HG03571 (cell line): ENCODE measurements at regions not wholly inside any gene's neighbourhood (a gene's known extent, or its start where the extent isn't known, plus 50 kb on each side); places are given as distances from the start of the nearest gene placed in this dataset.
"Not testable (repeated sequence)": the region's sequence is repeated elsewhere in the genome, so short reads cannot be mapped to it uniquely, and the experiment has no call there.

Experiments used
- ATAC-seq: cut with Tn5 transposase; IDR thresholded peaks from one replicate; pipeline ENCODE4 v1.9.1; 2021; ENCODE audit not compliant: unreplicated experiment

DNA sequence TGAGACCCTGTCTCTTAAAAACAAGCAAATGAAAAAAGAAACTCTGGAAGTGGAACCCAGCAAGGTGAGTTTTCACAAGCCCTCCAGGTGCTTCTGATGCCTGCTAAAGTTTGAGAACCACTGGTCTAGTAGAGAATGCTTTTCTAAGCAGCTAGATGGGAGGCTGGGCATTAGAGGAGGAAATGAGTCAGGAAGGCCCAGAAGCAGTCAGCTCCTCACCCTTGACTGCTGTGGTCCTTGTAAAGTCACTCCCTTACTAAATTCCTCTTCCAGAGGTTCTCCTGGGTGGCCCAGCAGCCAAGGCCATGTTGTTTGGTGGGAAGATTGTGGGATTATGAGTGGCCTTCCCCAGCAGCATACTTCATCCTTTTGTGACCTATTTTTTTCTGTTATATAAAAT, 52.0 kb upstream of the FYN start:
- ATAC-seq: no peak

DNA sequence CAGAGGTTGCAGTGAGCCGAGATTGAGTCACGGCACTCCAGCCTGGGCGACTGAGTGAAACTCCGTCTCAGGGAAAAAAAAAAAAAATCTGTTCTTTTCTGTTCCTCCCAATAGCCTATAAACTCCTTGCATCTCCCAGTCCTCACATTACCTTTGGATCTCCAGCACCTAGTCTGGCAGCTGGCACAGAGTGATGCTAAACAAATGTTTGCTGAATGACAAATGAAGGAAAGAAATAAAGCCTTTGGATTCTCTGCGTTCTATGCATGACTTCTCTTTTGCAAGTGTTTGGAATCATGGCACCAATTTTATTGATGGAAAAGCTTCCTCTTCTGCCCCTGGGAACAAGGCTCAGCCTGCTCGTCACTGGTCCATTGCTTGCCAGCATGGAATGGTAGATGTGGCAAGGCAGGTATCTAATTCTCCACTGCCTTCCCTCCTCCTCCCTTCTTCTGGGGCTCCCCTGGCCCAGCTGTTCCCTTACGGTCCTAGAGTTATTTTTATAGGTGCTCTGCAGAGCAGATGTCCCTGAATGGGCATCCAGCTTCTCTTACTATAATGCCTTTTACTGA, 53.6 kb upstream of the FYN start:
- ATAC-seq: no peak

DNA sequence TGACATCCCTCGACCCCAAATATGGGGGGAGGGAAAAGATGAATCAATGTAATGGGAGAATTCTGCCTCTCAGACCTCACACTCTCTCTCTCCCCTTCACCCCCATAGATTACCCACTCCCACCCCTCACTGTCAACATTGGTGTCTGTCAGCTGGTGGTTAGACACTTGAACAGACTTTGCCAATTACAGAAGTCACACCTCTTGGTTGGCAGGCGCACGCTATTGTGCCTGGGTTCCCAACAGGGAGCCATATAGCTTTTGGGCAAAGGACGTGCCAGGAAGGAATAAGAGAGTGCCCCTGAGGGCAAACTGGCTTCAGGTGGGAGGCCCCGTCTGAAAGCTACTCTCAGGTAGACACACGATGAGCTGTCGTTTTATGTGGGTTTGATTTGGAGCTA, 54.1 kb upstream of the FYN start:
- no peak for ATAC-seq

DNA sequence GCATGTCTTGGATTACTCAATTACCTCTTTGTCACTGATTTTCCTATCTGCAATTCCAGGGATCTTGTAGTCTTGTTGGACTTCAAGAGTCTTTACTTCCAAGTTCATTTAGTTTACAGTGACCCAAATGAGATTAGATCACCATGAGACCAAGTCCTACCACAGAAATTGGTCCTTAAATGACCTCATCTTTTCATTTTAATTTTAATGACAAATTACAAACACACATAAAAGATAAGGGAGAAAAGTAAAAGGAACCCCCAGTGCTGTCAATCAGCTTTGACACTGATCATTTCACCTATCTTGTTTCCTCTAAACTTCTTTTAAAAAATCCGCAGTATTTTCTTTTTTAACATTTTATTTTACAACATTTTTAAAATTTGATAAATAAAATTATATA, 54.9 kb upstream of the FYN start:
- no peak for ATAC-seq

DNA sequence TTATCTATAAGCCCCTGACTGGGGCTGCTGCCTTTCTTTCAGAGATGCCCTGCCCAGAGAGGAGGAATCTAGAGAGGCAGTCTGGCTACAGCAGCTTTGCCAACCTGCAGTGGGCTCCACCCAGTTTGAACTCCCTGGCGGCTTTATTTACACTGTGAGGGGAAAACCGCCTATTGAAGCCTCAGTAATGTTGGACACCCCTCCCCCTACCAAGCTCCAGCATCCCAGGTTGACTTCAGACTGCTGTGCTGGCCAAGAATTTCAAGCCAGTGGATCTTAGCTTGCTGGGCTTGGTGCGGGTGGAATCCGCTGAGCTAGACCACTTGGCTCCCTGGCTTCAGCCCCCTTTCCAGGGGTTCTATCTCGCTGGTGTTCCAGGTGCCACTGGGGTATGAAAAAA, 61.4 kb upstream of the FYN start:
- ATAC-seq: not testable (repeated sequence)

DNA sequence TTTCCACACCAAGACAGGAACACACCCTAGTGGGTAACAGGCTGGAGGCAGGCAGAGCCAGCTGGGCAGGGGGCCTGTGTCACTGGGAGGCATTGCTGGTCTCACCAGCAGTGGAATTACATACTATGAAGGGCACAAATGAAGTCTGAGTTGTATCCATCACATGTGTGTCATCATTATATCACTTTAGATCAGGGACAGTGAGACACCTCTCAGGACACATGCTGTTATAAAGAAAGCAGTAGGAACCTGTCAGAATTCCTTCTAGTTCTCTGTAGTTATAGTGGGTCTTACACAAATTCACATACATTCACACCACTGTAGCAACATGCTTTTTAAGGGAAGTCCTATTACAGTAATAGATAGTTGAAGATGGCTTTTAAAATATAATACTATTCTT, 63.5 kb upstream of the FYN start:
- ATAC-seq: no peak

DNA sequence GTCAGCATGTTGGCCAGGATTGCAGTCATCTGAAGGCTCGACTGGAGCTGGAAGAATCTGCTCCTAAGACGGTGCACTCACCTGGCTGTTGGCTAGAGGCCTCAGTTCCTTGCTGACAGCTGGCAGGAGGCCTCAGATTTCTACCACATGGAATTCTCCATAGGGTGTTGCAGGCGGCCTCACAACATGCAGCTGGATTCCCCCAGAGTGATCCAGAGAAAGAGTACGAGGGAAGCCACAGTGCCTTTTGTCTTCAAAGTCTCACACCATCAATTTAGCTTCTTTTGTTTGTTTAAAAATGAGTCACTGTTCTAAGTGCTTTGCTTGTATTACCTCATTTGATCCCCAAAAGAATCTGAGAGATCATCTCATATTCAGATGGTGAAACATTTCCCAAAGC, 65.5 kb upstream of the FYN start:
- no peak for ATAC-seq

DNA sequence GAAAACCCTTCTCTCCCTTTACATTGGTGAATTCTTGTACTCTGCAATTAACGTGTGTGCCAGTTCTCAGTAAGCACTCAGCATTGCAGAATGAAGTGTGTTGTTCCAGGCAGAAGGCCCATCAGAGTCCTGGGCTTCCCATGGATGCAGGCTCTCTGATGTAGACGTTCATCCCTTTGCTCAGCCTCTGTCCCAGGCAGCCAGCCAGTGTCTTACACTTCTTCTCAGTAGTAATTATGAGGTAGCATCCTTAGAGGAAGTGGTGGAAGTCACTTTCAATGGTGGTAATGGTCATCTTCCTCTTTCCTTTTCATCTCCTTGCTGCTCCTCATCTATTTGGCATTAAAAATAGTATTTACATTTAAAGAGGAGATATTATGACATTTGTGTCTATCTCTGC, 66.7 kb upstream of the FYN start:
- ATAC-seq: no peak

DNA sequence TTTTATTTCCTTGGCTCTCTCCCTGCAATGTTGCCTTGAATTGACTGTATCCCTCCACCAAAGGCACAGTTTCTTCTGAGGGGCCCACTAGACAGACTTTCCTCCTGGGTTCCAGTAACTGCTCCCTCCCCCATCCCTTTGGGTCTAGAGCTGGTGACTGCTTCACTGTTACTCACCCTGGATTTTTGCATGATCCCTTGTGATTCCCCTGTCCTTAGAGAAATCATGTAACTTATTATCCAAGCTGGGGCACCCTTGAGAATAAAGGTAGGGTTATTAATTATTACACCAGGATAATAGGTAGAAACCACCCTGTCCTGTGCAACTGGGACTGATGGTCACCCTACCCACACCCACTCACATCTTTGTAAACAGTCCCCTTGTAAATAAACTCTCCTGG, 67.5 kb upstream of the FYN start:
- no peak for ATAC-seq

DNA sequence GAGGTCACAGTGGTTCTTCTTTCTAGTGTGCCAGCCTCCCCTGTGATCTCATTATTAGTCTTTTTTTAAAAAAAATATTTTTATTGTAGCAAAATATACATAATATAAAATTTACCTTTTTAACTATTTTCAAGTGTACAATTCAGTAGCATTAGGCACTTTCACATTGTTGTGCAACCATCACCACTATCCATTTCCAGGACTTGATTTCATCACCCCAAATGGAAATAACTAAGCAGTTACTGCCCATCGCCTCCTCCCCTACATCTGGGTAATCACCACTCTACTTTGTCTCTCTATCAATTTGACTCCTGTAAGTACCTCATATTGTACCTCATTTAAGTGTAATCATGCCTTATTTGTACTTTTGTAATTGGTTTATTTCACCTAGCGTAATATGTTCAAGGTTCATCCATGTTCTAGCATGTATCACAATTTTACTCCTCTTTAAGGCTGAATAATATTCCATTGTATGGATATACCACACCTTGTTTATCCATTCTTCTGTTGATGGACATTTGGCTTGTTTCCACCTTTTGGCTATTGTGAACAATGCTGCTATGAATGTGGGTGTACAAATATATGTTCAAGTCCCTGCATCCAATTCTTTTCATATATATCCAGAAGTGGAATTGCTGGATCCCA, 68.6 kb upstream of the FYN start:
- ATAC-seq: no peak

DNA sequence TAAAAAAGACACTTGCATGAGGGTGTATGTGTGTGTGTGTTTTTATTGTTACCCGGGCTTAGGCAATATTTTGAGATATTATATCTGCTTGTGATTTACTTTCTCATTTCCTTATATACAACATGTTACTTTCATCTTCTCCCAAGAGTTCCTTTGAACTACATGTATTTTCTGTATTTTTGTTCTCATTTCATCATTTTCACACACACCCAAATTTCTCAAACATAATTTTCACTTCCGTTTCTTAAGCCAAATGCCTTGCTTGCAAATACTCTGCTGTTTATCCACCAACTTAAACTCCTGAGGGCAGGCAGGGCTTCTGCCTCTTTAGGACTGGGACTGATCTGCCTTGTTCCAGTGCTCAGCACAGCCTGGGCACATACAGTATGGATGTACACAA, 69.3 kb upstream of the FYN start:
- ATAC-seq: no peak

DNA sequence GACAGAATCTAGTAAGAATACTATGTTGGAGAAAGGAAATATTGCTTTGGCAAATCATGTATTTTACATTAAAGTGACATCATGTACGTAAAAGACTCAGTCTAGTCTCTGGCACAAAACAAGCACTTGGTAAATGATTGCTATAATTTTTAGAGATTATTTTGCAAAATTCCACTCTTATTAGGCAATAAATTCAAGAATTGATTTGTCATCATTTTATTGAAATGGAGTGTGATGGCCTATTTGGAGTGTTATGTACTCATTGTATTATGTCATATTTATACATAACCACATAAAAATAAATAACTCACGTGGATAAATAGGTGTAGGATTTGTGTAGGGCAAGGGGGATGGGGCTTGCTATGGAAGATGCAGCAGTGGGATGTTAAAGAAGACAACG, 70.0 kb upstream of the FYN start:
- no peak for ATAC-seq

DNA sequence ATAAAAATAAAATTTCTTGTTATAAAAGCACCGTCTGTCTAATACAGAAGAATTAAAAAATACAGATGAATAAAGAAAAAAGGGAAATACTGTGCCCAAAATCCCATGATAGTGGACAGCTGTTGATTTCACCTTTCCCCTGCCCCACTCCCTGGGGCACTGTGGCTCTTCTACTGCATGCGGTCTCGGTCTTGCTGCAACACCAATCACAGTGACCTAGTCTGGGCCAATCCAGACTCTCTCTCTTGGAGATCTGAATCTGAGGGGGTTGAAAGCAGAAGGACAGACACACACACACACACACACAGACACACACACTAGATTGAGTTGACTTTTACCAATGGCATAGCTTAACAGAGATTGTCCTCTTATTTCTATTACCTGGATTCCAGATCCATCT, 70.5 kb upstream of the FYN start:
- no peak for ATAC-seq

DNA sequence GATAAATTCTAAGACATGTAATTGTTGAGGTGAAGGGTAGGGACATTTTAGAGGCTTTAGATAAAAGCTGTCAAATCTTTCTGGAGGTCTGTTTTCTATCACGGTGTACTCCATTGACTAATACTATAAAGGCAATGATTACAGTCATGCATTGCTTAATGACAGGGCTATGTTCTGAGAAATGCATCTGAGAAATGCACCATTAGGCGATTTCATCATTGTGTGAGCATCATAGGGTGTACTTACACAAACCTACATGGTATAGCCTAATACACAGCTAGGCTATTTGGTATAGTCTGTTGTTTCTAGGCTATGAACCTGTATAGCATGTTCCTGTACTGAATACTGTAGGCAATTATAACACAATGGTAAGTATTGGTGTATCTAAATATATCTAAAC, 71.3 kb upstream of the FYN start:
- ATAC-seq: no peak

DNA sequence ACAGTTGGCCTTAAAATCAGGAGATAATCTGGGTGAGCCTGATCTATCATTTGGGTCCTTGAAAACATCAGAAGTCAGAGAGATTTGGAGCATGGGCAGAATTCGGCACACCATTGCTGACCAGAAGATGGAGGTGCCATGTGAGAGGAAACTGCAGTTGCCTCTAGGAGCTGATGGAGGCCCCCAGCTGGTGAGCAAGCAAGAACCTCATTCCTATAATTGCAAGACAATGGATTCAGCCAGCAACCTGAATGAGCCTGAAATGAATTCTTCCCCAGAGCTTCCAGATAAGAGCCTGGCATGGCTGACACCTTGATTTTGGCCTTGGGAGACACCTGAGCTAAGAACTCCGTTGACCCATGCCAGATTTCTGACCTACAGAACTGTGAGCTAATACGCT, 76.3 kb upstream of the FYN start:
- no peak for ATAC-seq

DNA sequence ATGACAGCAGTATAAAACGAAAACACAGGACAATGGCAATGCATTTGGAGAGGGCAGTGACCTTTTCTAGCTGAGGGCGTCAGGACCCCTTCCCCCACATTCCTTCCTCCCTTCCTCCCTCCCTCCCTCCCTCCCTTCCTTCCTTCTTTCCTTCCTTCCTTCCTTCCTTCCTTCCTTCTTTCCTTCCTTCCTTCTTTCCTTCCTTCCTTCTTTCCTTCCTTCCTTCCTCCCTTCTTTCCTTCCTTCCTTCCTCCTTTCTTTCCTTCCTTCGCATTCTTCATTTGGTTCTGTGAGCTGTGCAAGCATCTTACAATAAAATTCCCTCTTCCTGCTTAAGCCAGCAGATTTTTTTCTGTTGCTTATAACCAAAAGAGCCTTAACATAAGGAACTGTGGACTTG, 76.7 kb upstream of the FYN start:
- not testable (repeated sequence) for ATAC-seq

DNA sequence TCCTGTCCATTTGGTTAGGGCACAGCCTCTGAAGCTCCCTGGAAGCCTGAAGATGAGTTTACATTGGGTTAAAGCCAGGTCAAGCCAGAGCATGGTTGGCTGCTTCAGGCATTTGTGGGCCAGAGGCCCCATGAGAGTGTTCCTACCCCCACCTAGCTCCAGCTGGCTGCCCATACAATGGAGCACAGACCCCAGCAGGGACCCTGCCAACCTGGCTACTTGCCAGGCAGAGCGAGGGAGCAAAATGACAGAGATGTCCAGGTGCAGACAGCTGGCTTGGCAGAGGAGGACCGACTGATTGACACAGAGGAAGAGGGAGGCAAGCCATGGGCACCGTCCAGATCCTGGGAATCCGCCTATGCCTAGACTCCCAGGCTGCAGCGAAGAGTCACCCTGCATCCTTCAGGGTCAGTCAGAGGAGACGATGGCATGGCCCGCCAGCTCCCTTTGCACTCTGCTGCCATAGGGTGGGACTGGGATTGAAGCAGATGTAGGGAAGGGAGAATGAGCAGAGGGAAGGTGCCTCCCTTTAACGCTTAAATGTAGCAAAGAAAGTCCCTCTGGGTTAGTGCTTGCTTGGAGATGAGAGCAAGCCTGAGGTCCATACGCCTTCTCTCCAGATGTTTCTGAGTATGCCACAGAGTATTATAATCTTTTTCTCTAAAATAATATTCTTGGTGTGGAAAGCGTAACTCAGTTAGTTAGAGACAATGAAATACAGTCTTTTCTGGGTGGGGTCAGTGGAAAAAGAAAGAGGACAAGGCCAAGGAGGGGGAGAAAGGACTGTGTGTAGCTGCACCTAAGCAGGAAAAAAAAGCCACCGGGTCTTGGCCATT, 77.6 kb upstream of the FYN start:
- ATAC-seq: no peak

DNA sequence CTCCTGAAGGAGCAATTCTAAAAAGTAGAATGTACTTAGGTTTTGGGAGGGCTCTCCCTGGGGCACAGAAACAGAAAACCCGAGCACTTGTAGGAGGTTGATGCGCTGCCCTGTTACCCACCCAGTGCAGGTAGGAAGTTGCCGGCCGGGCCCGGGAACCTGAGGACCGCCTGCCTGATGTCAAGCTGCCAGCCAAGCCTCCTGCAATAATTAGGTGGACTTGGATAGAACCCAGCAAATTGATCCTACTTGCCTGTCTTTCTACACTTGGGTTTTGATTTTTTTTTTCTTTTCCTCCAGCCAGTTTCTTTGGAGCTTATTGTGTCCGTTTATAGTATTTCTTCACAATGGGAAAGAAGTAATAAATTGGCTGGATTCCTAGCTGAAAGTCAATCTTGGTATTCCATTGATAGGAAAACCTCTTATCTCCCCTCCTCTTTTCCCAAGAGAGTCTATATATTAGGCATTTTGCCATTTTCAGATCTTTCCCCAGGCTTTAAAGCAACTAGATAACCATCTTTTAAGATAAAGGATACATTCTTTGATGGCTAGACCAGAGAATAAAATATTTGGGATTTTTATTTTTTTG, 78.3 kb upstream of the FYN start:
- ATAC-seq: no peak

DNA sequence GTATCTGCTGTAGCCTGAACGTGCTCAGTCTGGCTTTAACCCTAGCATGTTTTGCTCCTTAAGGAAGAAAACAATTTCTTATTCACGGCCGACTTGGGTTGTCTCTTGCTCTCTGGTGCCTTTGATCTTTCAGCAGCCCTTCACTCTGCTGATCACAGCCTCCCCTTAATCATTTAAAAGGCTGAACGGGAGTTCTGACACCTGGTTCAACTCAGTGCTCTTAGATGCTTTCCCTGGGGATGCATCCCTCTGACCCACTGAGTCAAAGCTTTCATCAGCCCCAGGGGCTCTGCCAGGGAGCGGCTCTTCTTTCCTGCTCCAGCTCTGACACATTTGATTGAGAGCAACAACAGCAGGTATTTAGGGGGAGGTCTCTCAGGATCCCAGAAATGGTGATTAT, 79.0 kb upstream of the FYN start:
- ATAC-seq: no peak

DNA sequence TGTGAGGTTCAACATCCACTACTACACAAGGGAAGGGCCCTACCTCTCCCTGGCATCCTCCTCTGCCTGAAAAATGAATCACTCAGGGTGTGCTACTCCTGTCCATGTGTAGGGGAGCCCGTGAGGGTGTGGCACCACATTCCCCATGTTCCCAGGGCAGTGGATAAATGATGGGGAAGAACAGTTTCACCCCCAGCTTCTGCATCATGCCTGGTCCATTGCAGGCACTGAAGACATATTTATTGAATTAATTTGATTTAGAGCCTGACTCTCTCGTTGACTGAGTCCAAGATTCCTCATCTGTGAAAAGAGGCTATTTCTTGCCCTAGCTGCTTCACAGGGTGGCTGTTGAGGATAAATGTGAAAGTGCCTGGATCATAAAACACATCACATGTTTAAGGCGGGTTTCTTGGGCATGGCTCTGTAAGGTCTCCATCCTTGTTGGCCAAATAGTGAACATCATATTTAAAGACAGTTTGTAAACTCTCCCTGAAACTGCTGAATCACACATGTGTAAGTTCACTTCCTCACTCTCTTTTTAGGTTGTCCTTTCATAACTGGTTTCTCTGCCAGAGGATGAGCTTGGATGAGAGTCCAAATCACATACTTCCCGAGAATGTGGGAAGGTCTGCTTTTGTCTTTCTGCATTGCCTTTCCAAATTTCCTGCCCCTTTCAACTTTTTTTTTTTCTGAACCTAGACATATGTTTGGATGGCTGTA, 79.7 kb upstream of the FYN start:
- no peak for ATAC-seq

DNA sequence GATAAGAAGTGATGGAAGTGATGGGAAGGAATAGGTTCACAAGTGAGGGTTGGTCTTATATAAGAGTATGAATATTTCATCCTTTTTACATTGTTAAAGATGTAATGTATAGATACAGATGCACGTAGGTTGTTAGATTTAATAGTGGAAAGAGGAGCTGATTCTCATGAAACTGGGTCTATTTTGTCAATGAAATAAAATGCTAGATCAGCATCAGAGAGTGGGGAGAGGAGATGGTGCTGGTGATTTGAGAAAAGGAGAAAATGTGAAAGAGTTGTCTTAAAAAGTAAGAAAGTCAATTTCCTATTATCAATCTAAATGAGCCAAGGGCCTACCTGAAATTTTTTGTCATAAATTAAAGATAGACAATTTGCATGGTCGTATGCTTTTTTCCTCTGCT, 82.8 kb upstream of the FYN start:
- ATAC-seq: no peak
